ENCODE measurements at regions not wholly inside any gene's neighbourhood (a gene's known extent, or its start where the extent isn't known, plus 50 kb on each side); places are given as distances from the start of the nearest gene placed in this dataset.

DNA sequence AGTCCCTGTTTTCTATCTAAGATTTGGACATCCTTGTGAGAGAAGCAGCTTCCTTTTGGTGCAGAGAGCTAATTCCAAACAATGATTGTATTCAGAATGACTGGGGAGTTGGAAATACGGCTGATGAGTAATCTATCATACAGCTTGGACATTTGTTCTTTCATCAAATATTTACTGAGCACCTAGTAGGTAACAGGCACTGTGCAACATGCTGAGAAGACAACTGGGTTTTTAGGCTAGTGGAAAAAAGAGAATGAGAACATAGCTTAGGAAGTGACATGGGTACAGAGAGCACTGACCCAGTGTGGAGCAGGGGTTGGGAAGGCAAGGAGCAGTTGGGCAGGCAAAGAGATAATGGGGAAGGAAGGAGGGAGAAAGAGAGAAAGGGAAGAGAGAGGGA lies 87.5 kb downstream of the TBX19 start:
- intact Hi-C loops (cut with DNase I): no loop called here
- WGBS (ENCODE audit: insufficient coverage, low coverage, low lambda C conversion rate, missing lambda C conversion rate): 43% methylated on average over 1 of the region's 1 CpG
- Histone ChIP-seq H3K4me1 (no peaks in the 10 kb centered on the region), H3K27ac (no peak overlapping the region), H3K4me3 (no peak overlapping the region), H3K36me3 (no peaks in the 10 kb centered on the region), H3K9me3 (no peaks in the 10 kb centered on the region), H3K27me3 (no peaks in the 10 kb centered on the region)
- DNase-seq (no peak), ATAC-seq (peak in 1 of 4 donors; percentile 63)
- TF ChIP-seq CTCF (IDR thresholded peaks at IDR 0.05) (no peak), POLR2A (IDR thresholded peaks at IDR 0.05) (no peak)

DNA sequence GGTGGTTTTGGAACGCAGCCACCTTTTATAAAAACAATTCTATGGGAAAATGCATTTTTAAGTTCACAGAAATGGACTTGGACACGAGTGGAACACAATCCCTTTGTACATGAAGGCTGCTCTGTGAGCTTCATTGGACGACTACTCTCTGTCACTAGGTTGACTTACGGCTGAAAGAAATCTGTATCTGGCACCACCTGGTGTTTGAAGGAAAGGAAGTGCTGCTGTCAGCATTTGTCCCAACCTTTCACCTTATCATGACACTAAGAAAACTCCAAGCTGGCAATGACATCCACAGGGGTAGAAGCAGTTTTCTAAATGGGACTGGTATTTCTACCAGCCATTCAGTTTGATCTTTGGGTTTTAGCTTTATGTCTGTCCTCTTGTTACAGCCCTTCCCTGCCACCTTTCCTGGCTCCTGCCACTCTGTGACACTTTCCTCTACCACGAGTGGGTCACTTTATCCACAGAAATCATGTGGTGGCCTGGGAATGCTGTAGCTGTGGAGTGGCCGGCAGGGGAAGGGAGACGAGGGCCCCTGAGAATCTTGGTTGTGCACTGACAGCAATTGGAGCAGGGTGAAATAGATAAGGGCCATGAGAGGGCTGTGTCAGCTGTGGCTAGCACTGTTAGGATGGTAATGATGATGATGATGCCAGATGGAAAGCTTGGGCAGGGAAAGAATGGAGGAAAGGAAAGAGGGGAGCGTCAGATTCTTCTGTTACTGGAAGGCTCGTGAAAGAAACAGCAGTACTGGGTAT lies 85.2 kb downstream of the TBX19 start:
- intact Hi-C loops (cut with DNase I): no loop called here
- peak; percentile 90 to 94 (median 93) for ATAC-seq
- DNase-seq: peak in 1 of 3 donors; percentile 53
- H3K9me3 ChIP-seq: no peaks in the 10 kb centered on the region
- WGBS (ENCODE audit: insufficient coverage, low coverage, low lambda C conversion rate, missing lambda C conversion rate): 41% methylated on average over 9 of the region's 9 CpGs
- TF ChIP-seq CTCF (IDR thresholded peaks at IDR 0.05) (peak; percentile 32 to 57 (median 45)), POLR2A (IDR thresholded peaks at IDR 0.05) (no peak)
- H3K4me3 ChIP-seq: no peak overlapping the region
- H3K36me3 ChIP-seq: no peaks in the 10 kb centered on the region
- no peak overlapping the region for H3K27ac ChIP-seq
- no peaks in the 10 kb centered on the region for H3K27me3 ChIP-seq
- no peaks in the 10 kb centered on the region for H3K4me1 ChIP-seq

MicroRNAs in the stretch of these regions (microRNA counts, 767-probe panel; counts per million panel counts)
- 237 counts per million for microRNA hsa-miR-557

Small RNAs in the stretch of these regions (microRNA-seq; reads per million reads assigned to microRNA genes)
- gene MIR557: 0 reads per million in 2 donors

Small RNAs in the stretch of these regions (small RNA-seq; reads per million reads assigned to genes)
- gene MIR557: 0 reads per million in 2 experiments

All from right lobe of liver (tissue), 6 donors.